ENCODE measurements at regions not wholly inside any gene's neighbourhood (a gene's known extent, or its start where the extent isn't known, plus 50 kb on each side); places are given as distances from the start of the nearest gene placed in this dataset.

DNA sequence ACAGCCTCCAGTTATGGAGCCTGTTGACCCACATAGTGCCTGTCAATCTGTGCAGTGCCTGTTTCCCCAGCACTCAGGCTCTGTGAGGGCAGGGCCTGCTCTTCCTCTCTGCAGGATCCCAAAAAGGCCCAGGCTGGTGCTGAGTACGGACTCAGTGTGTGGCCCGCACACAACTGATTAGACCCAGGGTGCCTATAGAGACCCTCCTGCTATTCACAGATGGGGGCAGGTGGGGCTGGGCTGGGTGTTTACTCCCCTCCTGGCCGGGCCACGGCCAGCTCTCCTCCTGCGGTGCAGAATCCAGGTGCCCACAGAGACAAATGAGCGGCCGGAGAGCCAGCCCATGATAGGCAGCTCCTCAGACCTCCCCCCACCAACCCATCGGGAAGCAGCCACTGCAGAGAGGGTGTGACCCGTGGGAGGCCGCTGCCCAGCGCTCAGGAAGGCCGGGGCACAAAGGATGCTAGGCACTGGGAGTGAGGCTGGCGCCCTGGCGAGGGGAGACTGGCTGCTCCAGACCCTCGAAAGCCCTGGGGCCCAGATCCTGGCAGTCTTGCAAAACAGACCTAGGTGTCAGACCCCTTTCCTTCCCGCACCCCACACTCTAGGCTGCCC is 239.0 kb downstream of the CTTN start:
- no peak for TF ChIP-seq EZH2 (IDR thresholded peaks at IDR 0.05; ENCODE audit: low read length, missing control alignments)
- TF ChIP-seq, protein P1, sequence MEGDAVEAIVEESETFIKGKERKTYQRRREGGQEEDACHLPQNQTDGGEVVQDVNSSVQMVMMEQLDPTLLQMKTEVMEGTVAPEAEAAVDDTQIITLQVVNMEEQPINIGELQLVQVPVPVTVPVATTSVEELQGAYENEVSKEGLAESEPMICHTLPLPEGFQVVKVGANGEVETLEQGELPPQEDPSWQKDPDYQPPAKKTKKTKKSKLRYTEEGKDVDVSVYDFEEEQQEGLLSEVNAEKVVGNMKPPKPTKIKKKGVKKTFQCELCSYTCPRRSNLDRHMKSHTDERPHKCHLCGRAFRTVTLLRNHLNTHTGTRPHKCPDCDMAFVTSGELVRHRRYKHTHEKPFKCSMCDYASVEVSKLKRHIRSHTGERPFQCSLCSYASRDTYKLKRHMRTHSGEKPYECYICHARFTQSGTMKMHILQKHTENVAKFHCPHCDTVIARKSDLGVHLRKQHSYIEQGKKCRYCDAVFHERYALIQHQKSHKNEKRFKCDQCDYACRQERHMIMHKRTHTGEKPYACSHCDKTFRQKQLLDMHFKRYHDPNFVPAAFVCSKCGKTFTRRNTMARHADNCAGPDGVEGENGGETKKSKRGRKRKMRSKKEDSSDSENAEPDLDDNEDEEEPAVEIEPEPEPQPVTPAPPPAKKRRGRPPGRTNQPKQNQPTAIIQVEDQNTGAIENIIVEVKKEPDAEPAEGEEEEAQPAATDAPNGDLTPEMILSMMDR (conservative IDR thresholded peaks at IDR 0.05 in 1 of 2, IDR thresholded peaks at IDR 0.05 in 1 of 2; ENCODE audit: low read depth in 1 of 2, low read length in 2 of 2): no peak
